B cell (primary cell): ENCODE measurements at regions not wholly inside any gene's neighbourhood (a gene's known extent, or its start where the extent isn't known, plus 50 kb on each side); places are given as distances from the start of the nearest gene placed in this dataset.

Source experiments
- ATAC-seq: fragments of 200-7000 bp; cut with Tn5 transposase; one replicate; pipeline ENCODE4 v1.10.0; 2021; ENCODE audit warnings: low read depth, mild to moderate bottlenecking, moderate number of reproducible peaks, moderate library complexity
- CTCF ChIA-PET: fragments of 350-600 bp; sonication (Branson Sonifier 250); formaldehyde crosslinking; loops from one replicate; lab custom pipeline; 2021; ENCODE audit warnings: antibody characterized with exemption, inconsistent platforms; lab: Charles Lee
- POLR2A ChIA-PET: fragments of 350-600 bp; sonication (Branson Sonifier 250); formaldehyde crosslinking; loops from one replicate; lab custom pipeline; 2021; ENCODE audit warnings: antibody characterized with exemption; lab: Charles Lee
- DNase-seq: peaks from one replicate; pipeline ENCODE4 v3.0.0; 2013
- H2AFZ ChIP-seq: 2 replicates; pipeline ENCODE4 v1.6.1; 2012; ENCODE audit warnings: mild to moderate bottlenecking, low read depth, low read length; ENCODE audit not compliant: insufficient read depth, poor library complexity, severe bottlenecking
- H3K27ac ChIP-seq, 2 donors: 1 replicate in 1 of 2; 2 replicates in 1 of 2; pipeline ENCODE4 v1.5.1; 2012 to 2013; ENCODE audit warnings: low read length in 2 of 2, mild to moderate bottlenecking in 2 of 2, moderate library complexity in 1 of 2
- H3K27me3 ChIP-seq, 4 experiments: fragments of 200-600 bp in 1 of 4; sonication (generic) in 1 of 4; replicated peaks in 1 of 4; 1 replicate in 2 of 4; 2 replicates in 2 of 4; pipeline versions ENCODE4 v1.6.1 to v1.7.0; 2013 to 2016; ENCODE audit warnings: low read length in 3 of 4, mild to moderate bottlenecking in 2 of 4, mixed read lengths in 1 of 4, moderate library complexity in 1 of 4; ENCODE audit not compliant: insufficient read depth in 4 of 4, control insufficient read depth in 3 of 4; ENCODE audit errors: control extremely low read depth in 1 of 4
- H3K36me3 ChIP-seq, 2 experiments: replicated peaks in 1 of 2; 1 replicate in 1 of 2; 2 replicates in 1 of 2; pipeline versions ENCODE4 v1.6.1 to v1.7.1; 2013; ENCODE audit warnings: low read length in 1 of 2; ENCODE audit not compliant: insufficient read depth in 2 of 2, control insufficient read depth in 1 of 2; ENCODE audit errors: control extremely low read depth in 1 of 2, extremely low read depth in 1 of 2
- H3K4me1 ChIP-seq, 2 donors: fragments of 200-600 bp in 1 of 2; sonication (generic) in 1 of 2; 1 replicate in 1 of 2; 2 replicates in 1 of 2; pipeline versions ENCODE4 v1.5.1 to v1.6.1; 2013 to 2017; ENCODE audit warnings: low read length in 2 of 2; ENCODE audit not compliant: control insufficient read depth in 2 of 2, insufficient read depth in 2 of 2
- H3K4me2 ChIP-seq: replicated peaks from 2 replicates; pipeline ENCODE3; 2012; ENCODE audit warnings: mild to moderate bottlenecking, low read depth, low read length; ENCODE audit not compliant: poor library complexity, severe bottlenecking
- H3K4me3 ChIP-seq, 5 experiments: fragments of 200-600 bp in 1 of 5; sonication (generic) in 1 of 5; 1 replicate in 3 of 5; 2 replicates in 2 of 5; pipeline versions ENCODE4 v1.5.1 to v1.7.0; 2011 to 2016; ENCODE audit warnings: low read length in 4 of 5, mild to moderate bottlenecking in 4 of 5, low read depth in 2 of 5, control low read depth in 1 of 5, moderate library complexity in 1 of 5; ENCODE audit not compliant: insufficient read depth in 1 of 5; ENCODE audit errors: control extremely low read depth in 1 of 5, extremely low read depth in 1 of 5
- H3K79me2 ChIP-seq: fragments of 200-600 bp; sonication (generic); one replicate; pipeline ENCODE4 v1.6.0; 2016; ENCODE audit warnings: low read length; ENCODE audit not compliant: control insufficient read depth, insufficient read depth
- H3K9ac ChIP-seq: fragments of 200-600 bp; sonication (generic); 2 replicates; pipeline ENCODE4 v1.6.1; 2017; ENCODE audit warnings: mild to moderate bottlenecking, low read length, moderate library complexity
- H3K9me3 ChIP-seq, 3 donors: one replicate each; pipeline versions ENCODE4 v1.6.1 to v1.7.1; 2013; ENCODE audit warnings: low read length in 2 of 3; ENCODE audit not compliant: control insufficient read depth in 2 of 3, insufficient read depth in 1 of 3; ENCODE audit errors: control extremely low read depth in 1 of 3
- H4K20me1 ChIP-seq: 2 replicates; pipeline ENCODE4 v1.6.0; 2012; ENCODE audit warnings: mild to moderate bottlenecking, low read length; ENCODE audit not compliant: insufficient read depth, control insufficient read depth, poor library complexity, severe bottlenecking
- H3K27ac Mint-ChIP-seq: one replicate; pipeline ENCODE4 v1.8.0; 2021; ENCODE audit warnings: mixed read lengths
- H3K27me3 Mint-ChIP-seq: one replicate; pipeline ENCODE4 v1.8.0; 2021; ENCODE audit warnings: mixed read lengths
- H3K4me1 Mint-ChIP-seq: one replicate; pipeline ENCODE4 v1.8.0; 2021; ENCODE audit warnings: mixed read lengths
- H3K4me3 Mint-ChIP-seq: one replicate; pipeline ENCODE4 v1.8.0; 2021; ENCODE audit warnings: mixed read lengths
- H3K9me3 Mint-ChIP-seq: one replicate; pipeline ENCODE4 v1.8.0; 2022; ENCODE audit warnings: mixed read lengths; ENCODE audit not compliant: insufficient read depth
- EZH2 ChIP-seq: IDR thresholded peaks from 2 replicates; pipeline ENCODE4 v1.6.1; 2012; ENCODE audit warnings: borderline replicate concordance, low read depth, mild to moderate bottlenecking, moderate library complexity, low read length; ENCODE audit not compliant: insufficient read depth, poor library complexity, severe bottlenecking
- WGBS: methylation state at CpG from one replicate; pipeline ENCODE4 v1.1.5; 2013; ENCODE audit warnings: missing lambda C conversion rate; ENCODE audit not compliant: insufficient coverage; 5-methylcytosine and 5-hydroxymethylcytosine counted together
- intact Hi-C: fragments of 100-400 bp; cut with micrococcal nuclease; formaldehyde crosslinking; loops from one replicate; pipeline ENCODE4 v1.10.0; 2022
- TF ChIP-seq, protein P1 (sequence below): fragments of 200-600 bp; IDR thresholded peaks from one replicate; pipeline ENCODE4 v1.8.0; 2022; ENCODE audit warnings: antibody characterized with exemption, mild to moderate bottlenecking

DNA sequence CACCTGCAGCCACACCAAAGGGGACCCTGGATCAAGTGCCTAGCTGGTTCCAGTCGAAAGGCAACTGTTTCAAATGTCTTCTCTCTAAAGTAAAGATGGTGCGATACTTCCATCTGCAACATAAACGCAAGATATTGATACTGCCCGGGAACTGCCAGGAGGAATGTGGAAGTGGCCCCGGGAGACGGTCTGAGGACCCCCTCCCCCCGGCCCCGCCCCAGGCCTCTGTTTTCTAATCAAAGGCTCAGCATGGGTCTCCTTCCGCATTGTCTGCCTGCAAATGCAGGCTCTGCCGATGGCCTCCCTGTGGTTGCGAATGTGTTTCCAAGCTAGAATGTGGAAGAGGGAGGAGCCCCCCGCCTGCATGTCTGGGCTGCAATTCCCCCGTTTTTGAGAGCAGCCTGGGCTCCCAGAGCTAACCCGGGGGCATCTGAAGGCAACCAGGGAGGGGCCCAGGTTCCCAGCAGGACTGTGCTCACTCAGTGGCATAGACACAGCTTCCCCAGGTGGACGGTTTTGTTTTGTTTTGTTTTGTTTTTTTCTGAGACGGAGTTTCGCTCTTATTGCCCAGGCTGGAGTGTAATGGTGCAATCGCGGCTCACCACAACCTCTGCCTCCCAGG lies 223.9 kb upstream of the PPP2R2D start:
- Mint-ChIP-seq H3K27ac (no peak overlapping the region), H3K4me3 (no peak overlapping the region), H3K9me3 (peaks cover 3% of the 10 kb centered on the region), H3K4me1 (no peaks in the 10 kb centered on the region), H3K27me3 (no peaks in the 10 kb centered on the region)
- Histone ChIP-seq H4K20me1 (no peaks in the 10 kb centered on the region), H3K9ac (no peak overlapping the region), H3K9me3 (peaks cover 0 to 49% (median 0%) of the 10 kb centered on the region in 3 donors), H3K4me2 (no peak overlapping the region), H3K4me3 (no peak overlapping the region), H3K4me1 (no peaks in the 10 kb centered on the region), H3K27me3 (no peaks in the 10 kb centered on the region), H3K27ac (no peak overlapping the region), H3K79me2 (no peaks in the 10 kb centered on the region), H2AFZ (no peak overlapping the region), H3K36me3 (no peaks in the 10 kb centered on the region)
- no peak for DNase-seq
- intact Hi-C loops, result no loop called here
- CTCF ChIA-PET, result no interaction called here
- POLR2A ChIA-PET, result no interaction called here
- TF ChIP-seq EZH2, result no peak
- TF ChIP-seq, protein P1, sequence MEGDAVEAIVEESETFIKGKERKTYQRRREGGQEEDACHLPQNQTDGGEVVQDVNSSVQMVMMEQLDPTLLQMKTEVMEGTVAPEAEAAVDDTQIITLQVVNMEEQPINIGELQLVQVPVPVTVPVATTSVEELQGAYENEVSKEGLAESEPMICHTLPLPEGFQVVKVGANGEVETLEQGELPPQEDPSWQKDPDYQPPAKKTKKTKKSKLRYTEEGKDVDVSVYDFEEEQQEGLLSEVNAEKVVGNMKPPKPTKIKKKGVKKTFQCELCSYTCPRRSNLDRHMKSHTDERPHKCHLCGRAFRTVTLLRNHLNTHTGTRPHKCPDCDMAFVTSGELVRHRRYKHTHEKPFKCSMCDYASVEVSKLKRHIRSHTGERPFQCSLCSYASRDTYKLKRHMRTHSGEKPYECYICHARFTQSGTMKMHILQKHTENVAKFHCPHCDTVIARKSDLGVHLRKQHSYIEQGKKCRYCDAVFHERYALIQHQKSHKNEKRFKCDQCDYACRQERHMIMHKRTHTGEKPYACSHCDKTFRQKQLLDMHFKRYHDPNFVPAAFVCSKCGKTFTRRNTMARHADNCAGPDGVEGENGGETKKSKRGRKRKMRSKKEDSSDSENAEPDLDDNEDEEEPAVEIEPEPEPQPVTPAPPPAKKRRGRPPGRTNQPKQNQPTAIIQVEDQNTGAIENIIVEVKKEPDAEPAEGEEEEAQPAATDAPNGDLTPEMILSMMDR, result no peak
- 16% methylated on average over 12 of the region's 19 CpGs for WGBS
- no peak for ATAC-seq

DNA sequence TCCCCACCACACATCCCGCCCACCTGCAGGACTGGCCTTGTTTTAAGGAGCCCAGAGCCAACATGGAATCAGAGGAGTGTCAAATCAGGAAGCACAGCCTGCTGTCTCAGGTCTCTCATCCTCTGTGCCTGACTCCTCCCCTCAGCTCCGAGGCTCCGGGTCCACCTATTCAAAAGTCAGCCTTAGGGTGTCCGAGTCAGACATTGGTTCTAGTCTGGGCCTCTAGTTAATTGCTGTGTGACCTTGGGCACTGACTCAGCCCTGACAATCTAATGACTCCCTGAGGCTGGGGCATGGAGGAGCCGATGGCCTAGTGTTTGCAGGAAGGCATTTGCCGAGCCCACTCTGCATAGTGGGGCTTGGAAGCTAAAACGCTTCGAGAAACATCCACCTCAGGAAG lies 223.1 kb upstream of the PPP2R2D start:
- H3K27me3 Mint-ChIP-seq, result peaks cover 5% of the 10 kb centered on the region
- DNase-seq, result no peak

More for the DNA sequence above, 223.1 kb upstream of the PPP2R2D start:
- H3K9ac ChIP-seq, result no peak overlapping the region
- H4K20me1 ChIP-seq, result no peaks in the 10 kb centered on the region
- H3K79me2 ChIP-seq, result no peaks in the 10 kb centered on the region
- no peak overlapping the region for H2AFZ ChIP-seq
- H3K27ac ChIP-seq, result no peak overlapping the region
- 97% methylated on average over 8 of the region's 8 CpGs for WGBS
- no peak overlapping the region for H3K4me3 ChIP-seq
- H3K4me3 Mint-ChIP-seq, result no peak overlapping the region
- no peaks in the 10 kb centered on the region for H3K4me1 Mint-ChIP-seq
- no peak overlapping the region for H3K4me2 ChIP-seq
- no peaks in the 10 kb centered on the region for H3K4me1 ChIP-seq
- ChIA-PET CTCF (no interaction called here), POLR2A (no interaction called here)
- H3K36me3 ChIP-seq, result no peaks in the 10 kb centered on the region
- TF ChIP-seq, protein P1, result no peak
- TF ChIP-seq EZH2, result no peak
- intact Hi-C loops, result no loop called here
- peaks cover 3% of the 10 kb centered on the region for H3K9me3 Mint-ChIP-seq
- ATAC-seq, result no peak
- H3K27me3 ChIP-seq, result no peaks in the 10 kb centered on the region
- no peak overlapping the region for H3K27ac Mint-ChIP-seq
- H3K9me3 ChIP-seq, result peaks cover 0 to 48% (median 0%) of the 10 kb centered on the region in 3 donors
